ENCODE measurements at regions not wholly inside any gene's neighbourhood (a gene's known extent, or its start where the extent isn't known, plus 50 kb on each side); places are given as distances from the start of the nearest gene placed in this dataset.
"Not testable (repeated sequence)": the region's sequence is repeated elsewhere in the genome, so short reads cannot be mapped to it uniquely, and the experiment has no call there.

DNA sequence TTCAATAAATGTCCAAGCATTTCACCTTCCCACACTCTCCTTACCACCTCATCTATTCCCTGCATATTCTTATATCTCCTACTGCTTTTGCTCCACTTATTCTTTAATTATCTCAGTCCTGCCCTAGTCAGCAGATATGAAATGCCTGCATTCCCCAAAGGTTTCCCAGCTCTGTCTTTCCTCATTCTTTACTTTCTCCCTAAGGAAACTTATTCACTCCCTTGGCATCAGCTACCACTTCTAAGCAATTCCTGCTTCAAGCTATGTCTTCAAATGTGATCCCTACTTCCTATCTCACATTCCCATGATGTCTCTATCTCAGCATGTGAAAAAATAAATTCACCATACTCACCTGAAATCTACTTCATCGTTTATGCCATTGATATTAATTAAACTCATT is 111.8 kb downstream of the CAPZA3 start:
- FAIRE-seq: no peak

GRCh38 chr12:18850752-18851151 is 112.8 kb downstream of the CAPZA3 start:
- no peak for FAIRE-seq

DNA sequence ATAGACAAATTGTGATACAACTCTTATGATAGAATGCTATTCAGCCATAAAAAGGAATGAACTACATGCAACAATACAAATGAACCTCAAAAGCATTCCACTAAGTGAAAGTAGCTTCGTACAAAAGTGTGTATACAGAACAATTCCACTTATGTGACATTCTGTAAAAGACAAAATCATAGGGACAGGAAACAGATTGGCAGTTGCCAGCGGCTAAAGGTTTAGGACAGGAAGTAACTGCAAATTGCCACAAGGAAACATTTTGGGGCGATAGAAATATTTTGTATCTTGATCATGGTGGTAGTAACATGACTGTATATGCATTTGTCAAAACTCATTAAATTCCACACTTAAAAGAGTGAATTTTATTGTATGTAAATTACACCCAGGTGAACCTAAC is 113.4 kb downstream of the CAPZA3 start:
- FAIRE-seq: no peak

DNA sequence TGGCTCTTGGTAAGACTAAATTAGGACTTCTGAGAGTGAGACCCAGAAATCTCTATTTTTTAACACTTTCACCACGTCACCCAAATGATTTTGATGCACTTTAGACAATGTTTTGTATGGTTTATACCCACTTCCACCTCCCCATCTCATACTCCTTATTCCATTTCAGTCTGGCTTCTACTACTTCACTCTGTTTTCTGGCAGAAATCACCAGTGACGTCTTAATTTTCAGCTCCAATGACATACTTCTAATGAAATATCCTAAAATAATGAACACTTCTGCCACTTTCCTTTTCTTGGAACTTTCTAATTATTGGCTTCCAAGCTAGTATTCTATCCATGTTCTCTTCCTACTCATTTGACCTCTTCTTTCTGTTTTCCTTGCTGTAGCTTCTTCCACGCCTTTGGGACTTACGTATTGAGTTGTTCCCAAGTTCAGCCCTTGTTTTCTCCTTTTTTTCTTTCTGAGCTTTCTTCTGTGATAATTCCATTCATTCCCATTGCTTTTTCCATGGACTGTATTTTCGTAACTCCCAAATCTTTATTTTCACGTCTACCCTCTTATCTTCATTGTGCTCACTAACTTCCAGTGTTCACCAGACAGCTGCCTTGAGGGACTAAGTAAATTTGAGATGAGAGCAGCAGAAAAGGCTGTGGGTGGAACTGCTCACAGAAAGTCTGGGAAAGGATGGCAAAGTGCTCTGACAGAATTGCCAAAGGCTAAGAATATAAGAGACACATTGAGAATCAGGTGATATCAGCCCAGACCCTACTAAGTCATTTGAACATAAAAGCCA is 115.8 kb downstream of the CAPZA3 start:
- no peak for FAIRE-seq

GRCh38 chr12:18857656-18858055 is 119.7 kb downstream of the CAPZA3 start:
- FAIRE-seq: no peak

GRCh38 chr12:18859400-18859799 is 121.5 kb downstream of the CAPZA3 start:
- no peak for FAIRE-seq

DNA sequence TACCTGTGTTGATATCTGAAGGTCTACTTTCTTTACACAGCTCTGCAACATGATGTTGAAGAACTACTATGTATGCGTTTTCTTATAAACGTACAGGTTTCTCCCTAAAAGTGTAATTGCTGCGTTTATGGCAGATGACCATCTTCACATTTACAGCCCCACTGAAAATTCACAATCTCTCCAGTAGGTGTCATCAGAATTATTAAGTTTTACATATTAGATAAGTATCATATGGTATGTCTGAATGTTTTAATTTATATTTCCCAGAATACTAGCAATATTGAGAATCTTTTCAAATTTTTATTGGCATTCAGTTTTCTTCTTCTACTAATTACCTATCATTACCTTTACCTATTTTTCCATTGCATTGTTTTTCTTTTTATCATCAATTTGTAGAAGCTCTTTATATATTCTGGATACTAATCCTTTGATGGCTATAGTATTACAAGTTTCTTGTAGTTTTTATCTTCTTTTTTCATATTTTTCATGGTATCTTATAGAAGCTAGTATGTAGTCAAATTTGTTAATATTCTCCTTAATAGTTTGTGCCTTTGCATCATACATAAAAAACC is 123.5 kb downstream of the CAPZA3 start:
- peak; percentile 66 for FAIRE-seq

- no peak for FAIRE-seq
Observed at GRCh38 chr12:18863769-18864500, 126.0 kb downstream of the CAPZA3 start.

DNA sequence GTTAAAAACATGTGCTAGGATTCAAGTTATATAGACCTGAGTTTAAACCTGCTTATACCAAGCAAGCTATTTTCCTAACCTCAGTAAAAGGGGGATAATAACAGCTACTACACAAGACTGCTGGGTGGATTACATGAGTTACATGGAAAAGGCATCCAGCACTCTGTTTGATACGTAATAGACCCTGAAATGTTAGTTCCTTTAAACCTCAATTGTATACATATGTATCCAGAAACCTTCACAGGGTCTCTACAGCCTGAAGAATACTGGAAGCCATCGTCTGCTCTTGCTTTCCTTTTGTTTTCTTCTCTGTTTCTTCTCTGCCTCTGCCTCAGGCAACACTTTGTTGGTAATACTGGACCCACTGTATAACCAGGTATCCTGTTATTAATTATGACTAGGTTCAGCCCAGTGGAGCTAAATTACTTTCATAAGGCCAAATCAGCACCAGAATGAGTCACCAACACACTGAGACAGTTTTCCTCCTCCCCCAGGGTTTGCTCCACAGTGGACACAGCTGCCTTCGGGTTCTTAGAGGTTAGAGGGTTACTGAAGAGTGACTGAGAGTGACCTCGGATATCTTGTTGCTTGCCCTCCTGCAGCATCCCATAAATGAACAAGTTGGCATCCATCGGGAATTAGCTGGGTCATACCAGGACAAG is 127.1 kb downstream of the CAPZA3 start:
- FAIRE-seq: no peak

DNA sequence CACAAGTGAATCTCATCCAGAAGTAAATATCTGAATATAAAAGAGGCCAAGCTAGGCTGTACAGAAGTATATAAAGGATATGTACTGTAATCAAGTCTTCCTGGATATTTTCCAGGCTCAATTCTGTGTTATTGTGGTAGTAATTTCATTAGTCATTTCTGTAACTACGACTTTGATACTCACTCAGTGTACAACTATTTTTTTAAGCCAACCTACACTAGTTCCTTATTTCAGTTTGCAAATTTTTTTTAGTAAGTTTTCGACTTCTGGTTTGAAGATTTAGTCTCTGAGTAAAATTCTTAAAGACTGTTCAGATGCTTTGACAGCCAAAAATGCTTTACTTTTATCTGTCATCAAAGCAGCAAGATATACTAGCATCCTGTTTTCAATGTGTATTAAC is 130.8 kb downstream of the CAPZA3 start:
- FAIRE-seq: no peak

DNA sequence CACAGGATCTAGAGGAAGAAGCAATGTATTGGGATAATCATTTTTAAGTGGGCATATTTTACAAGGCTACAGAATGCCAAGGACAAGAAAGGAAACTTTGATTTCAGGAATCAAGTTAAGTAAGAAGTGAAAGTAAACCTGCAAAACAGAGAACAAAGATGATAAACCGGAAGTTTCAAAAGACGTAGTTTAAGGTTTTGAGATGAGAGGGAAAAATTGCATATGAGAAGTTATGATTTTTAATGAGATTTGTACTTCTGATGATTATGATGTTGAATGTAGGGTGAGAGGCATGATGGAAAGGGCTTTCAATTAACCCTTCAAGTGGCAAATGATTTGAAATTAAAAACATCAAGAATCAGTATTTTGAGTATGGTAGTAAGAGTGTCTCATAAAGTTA is 134.9 kb downstream of the CAPZA3 start:
- no peak for FAIRE-seq

DNA sequence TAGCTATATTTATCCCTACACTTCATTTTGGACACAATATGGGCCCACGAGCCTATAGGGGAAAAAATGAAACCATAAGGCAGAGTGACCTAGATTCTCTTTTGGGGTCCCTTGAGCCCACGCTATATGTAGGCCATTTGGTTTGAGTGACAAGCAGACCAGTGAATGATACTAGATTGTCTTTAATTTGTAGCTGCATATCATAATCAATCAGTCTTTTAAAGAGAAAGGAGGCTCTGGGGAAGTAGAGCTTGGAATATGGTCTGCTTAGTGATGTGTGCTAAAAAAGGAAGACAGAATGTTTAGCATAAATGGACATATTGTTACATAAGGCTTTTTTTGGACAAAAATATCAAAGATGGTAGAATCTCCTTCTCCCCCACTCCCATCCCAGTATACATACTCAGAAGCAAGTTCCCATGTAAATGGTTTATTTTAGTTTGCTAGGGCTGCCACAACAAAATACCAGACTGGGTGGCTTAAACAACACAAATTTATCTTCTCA is 140.8 kb downstream of the CAPZA3 start:
- FAIRE-seq: no peak

DNA sequence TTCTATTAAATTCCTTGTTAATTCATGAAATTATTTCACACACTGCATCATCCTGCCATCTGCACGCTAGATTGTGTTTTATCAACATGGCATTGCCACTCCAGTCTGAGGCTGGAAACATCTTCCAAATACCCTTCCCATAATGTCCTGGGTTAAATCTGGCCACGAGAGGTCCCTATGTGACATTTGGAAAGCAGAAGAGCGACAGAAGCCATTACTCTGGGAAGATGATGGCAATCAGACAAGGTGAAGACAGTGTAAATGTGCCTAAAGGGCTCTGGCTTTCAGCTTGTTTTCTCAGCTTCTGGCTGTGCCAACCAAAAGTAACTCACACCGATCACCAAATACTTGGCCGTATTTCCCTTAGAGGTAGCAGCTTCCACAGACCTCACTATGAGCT is 144.8 kb downstream of the CAPZA3 start:
- no peak for FAIRE-seq

GRCh38 chr12:18886962-18887361 is 149.0 kb downstream of the CAPZA3 start:
- FAIRE-seq: no peak

GRCh38 chr12:18887368-18887767 is 149.4 kb downstream of the CAPZA3 start:
- no peak for FAIRE-seq

GRCh38 chr12:18888047-18888446 is 150.1 kb downstream of the CAPZA3 start:
- FAIRE-seq: no peak

DNA sequence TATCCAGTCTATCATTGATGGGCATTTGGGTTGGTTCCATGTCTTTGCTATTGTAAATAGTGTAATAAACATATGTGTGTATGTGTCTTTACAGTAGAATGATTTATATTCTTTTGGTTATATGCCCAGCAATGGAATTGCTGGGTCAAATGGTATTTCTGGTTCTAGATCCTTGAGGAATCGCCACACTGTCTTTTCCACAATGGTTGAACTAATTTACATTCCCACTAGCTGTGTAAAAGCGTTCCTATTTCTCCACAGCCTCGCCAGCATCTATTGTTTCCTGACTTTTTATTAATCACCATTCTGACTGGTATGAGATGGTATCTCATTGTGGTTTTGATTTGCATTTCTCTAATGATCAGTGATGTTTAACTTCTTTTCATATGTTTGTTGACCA is 152.7 kb downstream of the CAPZA3 start:
- not testable (repeated sequence) for FAIRE-seq

DNA sequence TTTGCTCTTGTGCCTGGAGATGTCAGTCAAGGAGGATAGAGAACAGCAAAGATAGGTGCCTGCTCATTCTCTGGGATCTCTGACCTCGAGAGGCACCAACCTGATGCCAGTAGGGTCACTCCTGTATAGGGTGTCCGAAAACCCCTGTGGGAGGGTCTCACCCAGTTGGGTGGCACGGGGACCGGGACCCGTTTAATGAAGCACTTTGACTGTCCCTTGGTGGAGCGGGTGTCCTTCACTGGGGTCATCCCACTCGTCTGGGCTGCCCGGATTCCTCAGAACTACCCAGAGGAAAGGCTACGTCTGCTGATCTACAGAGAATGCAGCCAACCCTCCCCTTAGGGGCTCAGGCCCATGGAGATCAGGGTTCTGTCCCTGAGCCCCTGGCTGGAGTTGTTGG is 157.6 kb downstream of the CAPZA3 start:
- FAIRE-seq: no peak

DNA sequence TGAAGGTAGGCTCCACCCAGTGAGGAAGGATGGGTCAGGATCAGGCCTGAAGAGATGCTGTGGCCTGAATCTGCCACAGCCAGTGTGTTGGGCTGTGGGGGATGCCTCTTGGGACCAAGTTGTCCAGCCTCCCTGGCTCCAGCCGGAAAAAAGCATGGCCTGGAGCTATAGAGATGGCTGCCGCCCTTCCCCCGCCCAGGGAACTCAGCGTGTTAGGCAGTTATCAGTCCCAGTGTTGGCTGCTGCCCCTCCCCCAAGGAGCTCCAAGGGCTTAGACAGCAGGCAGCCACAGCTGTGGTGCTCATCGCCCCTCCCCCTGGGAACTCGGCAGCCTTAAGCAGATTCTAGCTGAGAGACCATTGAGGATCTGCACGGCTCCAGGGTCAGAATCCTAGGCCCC is 158.0 kb downstream of the CAPZA3 start:
- FAIRE-seq: no peak

GRCh38 chr12:18897823-18898222 is 159.9 kb downstream of the CAPZA3 start:
- no peak for FAIRE-seq

DNA sequence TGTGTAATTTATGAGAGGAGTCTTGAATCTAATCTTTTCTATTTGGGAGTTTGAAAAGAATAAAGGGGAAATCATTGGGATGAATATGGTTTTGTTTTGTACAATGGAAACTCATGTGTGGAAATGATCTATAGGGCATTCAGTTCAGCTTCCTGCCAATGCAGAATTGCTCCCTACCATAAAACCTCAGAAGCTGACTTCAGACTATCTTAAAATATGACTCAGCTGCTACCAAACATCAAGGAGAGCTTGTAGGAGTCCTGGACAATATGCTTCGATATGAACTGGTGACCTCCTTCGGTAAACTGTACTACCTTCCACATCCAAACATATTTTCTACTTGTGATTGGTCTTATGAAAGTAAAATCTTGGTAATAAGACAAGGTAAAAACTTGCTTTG is 160.6 kb downstream of the CAPZA3 start:
- no peak for FAIRE-seq

GRCh38 chr12:18899162-18899561 is 161.2 kb downstream of the CAPZA3 start:
- no peak for FAIRE-seq

DNA sequence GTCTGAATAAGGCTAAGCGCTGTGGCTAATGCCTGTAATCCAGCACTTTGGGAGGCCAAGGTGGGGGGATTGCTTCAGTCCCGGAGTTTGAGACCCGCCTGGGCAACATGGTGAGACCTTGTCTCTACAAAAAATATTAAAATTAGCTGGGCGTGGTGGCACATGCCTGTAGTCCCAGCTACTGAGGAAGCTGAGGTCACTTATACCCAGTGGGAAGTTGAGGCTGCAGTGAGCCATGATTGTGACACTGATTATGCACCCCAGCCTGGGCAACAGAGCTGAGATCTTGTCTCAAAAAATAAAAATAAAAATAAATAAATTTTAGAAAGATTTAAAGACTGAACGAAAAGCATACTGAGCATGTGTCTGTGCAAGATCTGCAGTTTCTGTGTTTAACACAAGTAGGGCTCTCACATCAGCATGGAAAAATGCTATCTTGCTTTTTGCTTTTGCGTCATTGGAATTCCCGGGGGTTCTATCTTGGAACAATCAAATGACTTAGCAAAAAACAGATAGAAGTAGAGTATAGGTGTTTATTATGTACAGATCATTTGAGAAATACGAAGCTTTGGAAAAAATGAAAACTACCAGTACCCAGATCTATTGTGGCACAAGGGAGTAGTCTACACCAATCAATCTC is 161.9 kb downstream of the CAPZA3 start:
- no peak for FAIRE-seq
